ENCODE measurements at regions not wholly inside any gene's neighbourhood (a gene's known extent, or its start where the extent isn't known, plus 50 kb on each side); places are given as distances from the start of the nearest gene placed in this dataset.

GRCh38 chr5:69042915-69043654 is 50.7 kb upstream of the SLC30A5 start (continued):
- TF ChIP-seq ATF4 (CRISPR knock-in tag; IDR thresholded peaks at IDR 0.05) (no peak), ZNF235 (CRISPR knock-in tag; IDR thresholded peaks at IDR 0.05; ENCODE audit: borderline replicate concordance) (no peak), ATF2 (CRISPR knock-in tag; IDR thresholded peaks at IDR 0.05) (0 out of 2 replicates have a peak, but pooled peaks have one; percentile 20), ZFYVE20 (CRISPR knock-in tag; IDR thresholded peaks at IDR 0.05; ENCODE audit: borderline replicate concordance, low read depth) (no peak), MXD1 (CRISPR knock-in tag; IDR thresholded peaks at IDR 0.05) (no peak), ZNF44 (CRISPR knock-in tag; IDR thresholded peaks at IDR 0.05) (no peak), ZNF382 (CRISPR knock-in tag; IDR thresholded peaks at IDR 0.05; ENCODE audit: borderline replicate concordance) (no peak), EHMT2 (IDR thresholded peaks at IDR 0.05; ENCODE audit: borderline replicate concordance, low read depth, low read length) (no peak), EP300 (IDR thresholded peaks at IDR 0.05; ENCODE audit: low read depth in 2 of 2, low read length in 2 of 2) (no peak), EP300 (CRISPR knock-in tag; IDR thresholded peaks at IDR 0.05; ENCODE audit: borderline replicate concordance) (no peak), NCOR1 (IDR thresholded peaks at IDR 0.05; ENCODE audit: borderline replicate concordance, low read length) (no peak), KLF13 (CRISPR knock-in tag; IDR thresholded peaks at IDR 0.05) (no peak), ZNF207 (IDR thresholded peaks at IDR 0.05; ENCODE audit: borderline replicate concordance) (no peak), GABPB1 (CRISPR knock-in tag; IDR thresholded peaks at IDR 0.05) (peak; percentile 52), ZNF225 (CRISPR knock-in tag; IDR thresholded peaks at IDR 0.05) (no peak), ZSCAN12 (CRISPR knock-in tag; IDR thresholded peaks at IDR 0.05) (no peak), SRSF1 (optimal IDR thresholded peaks at IDR 0.05; ENCODE audit: low read depth, low read length) (no peak), NFYB (CRISPR knock-in tag; IDR thresholded peaks at IDR 0.05) (no peak)
- TF ChIP-seq, protein P1, sequence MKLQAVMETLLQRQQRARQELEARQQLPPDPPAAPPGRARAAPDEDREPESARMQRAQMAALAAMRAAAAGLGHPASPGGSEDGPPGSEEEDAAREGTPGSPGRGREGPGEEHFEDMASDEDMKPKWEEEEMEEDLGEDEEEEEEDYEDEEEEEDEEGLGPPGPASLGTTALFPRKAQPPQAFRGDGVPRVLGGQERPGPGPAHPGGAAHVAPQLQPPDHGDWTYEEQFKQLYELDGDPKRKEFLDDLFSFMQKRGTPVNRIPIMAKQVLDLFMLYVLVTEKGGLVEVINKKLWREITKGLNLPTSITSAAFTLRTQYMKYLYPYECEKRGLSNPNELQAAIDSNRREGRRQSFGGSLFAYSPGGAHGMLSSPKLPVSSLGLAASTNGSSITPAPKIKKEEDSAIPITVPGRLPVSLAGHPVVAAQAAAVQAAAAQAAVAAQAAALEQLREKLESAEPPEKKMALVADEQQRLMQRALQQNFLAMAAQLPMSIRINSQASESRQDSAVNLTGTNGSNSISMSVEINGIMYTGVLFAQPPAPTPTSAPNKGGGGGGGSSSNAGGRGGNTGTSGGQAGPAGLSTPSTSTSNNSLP (IDR thresholded peaks at IDR 0.05; ENCODE audit: low read depth, low read length) = peak; percentile 74; the same call in 1 of the 2 replicates
- TF ChIP-seq, protein P2, sequence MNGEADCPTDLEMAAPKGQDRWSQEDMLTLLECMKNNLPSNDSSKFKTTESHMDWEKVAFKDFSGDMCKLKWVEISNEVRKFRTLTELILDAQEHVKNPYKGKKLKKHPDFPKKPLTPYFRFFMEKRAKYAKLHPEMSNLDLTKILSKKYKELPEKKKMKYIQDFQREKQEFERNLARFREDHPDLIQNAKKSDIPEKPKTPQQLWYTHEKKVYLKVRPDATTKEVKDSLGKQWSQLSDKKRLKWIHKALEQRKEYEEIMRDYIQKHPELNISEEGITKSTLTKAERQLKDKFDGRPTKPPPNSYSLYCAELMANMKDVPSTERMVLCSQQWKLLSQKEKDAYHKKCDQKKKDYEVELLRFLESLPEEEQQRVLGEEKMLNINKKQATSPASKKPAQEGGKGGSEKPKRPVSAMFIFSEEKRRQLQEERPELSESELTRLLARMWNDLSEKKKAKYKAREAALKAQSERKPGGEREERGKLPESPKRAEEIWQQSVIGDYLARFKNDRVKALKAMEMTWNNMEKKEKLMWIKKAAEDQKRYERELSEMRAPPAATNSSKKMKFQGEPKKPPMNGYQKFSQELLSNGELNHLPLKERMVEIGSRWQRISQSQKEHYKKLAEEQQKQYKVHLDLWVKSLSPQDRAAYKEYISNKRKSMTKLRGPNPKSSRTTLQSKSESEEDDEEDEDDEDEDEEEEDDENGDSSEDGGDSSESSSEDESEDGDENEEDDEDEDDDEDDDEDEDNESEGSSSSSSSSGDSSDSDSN (CRISPR knock-in tag; IDR thresholded peaks at IDR 0.05) = no peak
- TF ChIP-seq, protein P3, sequence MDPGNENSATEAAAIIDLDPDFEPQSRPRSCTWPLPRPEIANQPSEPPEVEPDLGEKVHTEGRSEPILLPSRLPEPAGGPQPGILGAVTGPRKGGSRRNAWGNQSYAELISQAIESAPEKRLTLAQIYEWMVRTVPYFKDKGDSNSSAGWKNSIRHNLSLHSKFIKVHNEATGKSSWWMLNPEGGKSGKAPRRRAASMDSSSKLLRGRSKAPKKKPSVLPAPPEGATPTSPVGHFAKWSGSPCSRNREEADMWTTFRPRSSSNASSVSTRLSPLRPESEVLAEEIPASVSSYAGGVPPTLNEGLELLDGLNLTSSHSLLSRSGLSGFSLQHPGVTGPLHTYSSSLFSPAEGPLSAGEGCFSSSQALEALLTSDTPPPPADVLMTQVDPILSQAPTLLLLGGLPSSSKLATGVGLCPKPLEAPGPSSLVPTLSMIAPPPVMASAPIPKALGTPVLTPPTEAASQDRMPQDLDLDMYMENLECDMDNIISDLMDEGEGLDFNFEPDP (CRISPR knock-in tag; conservative IDR thresholded peaks at IDR 0.05) = no peak

Measured in HepG2 (cell line).